ENCODE measurements at regions not wholly inside any gene's neighbourhood (a gene's known extent, or its start where the extent isn't known, plus 50 kb on each side); places are given as distances from the start of the nearest gene placed in this dataset.
A peak's percentile ranks its signal among the peaks of the same experiment; 100 is the strongest.

- DNase-seq (ENCODE audit: low read depth) = no peak
Observed at GRCh38 chr6:44679438-44680201, 292.1 kb downstream of the CDC5L start.

DNA sequence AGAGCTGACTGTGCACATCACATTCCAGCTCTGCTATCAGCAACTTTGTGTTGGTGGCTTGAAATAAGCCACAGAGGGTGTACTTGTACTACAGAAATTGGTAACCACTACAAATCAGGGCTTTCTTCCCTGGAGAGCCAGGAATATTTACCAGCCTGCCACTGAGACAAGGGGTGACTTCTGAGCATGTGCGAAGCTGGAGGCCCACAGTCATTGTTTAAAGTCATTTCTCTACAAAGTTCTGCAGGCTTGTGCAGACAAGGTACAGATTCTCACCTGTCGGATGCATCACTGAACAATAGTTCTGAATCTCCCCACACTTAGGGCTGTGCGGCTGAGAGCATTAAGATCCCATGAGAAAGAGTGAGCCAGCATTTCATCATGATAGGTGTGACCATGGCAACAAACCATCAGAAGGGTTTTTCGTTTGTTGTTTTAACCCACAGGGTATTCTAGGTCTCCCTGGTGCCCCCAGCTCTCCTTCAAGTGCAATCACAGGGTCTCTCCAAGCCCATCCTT lies 292.8 kb downstream of the CDC5L start:
- DNase-seq (ENCODE audit: low read depth) = no peak

- DNase-seq (ENCODE audit: low read depth) = no peak
Observed at GRCh38 chr6:44681761-44682160, 294.3 kb downstream of the CDC5L start.

- DNase-seq (ENCODE audit: low read depth) = no peak
Observed at GRCh38 chr6:44682280-44682679, 294.8 kb downstream of the CDC5L start.

GRCh38 chr6:44682987-44683779 lies 295.7 kb downstream of the CDC5L start:
- DNase-seq (ENCODE audit: low read depth) = no peak

- no peak for DNase-seq (ENCODE audit: low read depth)
Observed at GRCh38 chr6:44685213-44685612, 297.7 kb downstream of the CDC5L start.

GRCh38 chr6:44696099-44696498 lies 308.6 kb downstream of the CDC5L start:
- DNase-seq (ENCODE audit: low read depth) = peak; percentile 74

DNA sequence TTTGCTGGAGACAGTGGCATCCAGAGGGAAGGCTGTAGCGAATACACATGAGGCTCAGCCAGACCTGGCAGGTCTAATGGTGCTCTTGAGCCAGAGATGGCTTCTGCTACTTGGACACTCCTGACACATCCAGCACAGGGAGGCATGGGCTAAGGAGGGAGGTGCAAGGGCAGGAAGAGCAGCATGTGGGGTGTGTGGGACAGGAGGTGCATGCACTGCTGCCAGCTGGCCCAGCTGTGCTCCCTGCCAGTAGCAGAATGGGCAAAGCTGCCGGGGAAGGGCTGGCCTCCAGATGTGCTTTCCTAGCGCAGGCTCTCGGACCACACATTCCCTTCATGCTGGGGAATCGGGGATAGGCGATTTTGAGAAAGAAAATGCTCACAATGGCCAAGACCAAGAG lies 309.2 kb downstream of the CDC5L start:
- DNase-seq (ENCODE audit: low read depth) = no peak

- DNase-seq (ENCODE audit: low read depth) = no peak
Observed at GRCh38 chr6:44697327-44697726, 309.8 kb downstream of the CDC5L start.

DNA sequence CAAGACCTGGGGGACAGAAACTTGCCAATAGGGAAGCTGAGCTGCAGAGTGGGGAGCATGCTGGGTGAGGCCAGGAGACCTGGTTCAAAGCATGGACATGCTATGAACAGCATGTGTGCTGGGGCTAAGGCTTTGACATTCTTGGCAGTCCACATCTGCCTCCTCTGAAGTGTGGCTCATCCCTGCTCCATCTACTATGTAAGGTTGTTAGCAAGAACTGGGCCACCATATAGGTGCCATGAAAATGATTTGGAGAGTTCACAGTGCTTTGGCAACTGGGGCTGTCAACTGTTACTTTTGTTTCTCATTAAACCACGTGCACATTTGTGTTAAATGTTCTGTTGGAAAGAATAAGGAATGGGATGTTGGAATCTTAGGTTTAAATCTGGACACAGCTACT lies 311.1 kb downstream of the CDC5L start:
- no peak for DNase-seq (ENCODE audit: low read depth)

DNA sequence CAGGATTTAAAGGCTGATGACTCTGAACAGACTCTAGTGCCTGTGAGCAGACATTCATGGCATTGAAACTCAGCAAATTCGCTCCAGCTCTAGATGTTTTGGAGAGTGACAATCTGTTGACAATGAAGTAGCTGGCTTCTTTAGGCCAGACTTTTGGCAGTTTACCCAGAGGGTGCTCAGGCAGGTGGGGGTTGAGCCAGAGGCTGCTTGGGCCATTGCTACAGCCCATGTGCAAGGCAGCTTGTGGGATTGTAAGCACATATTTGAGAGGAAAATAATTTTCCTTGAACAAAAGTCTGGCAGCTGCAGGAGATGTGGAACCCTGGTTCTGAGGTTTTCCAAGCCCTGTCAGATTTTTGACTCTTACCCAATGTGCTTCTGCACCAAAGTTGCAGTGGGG lies 311.6 kb downstream of the CDC5L start:
- no peak for DNase-seq (ENCODE audit: low read depth)

DNA sequence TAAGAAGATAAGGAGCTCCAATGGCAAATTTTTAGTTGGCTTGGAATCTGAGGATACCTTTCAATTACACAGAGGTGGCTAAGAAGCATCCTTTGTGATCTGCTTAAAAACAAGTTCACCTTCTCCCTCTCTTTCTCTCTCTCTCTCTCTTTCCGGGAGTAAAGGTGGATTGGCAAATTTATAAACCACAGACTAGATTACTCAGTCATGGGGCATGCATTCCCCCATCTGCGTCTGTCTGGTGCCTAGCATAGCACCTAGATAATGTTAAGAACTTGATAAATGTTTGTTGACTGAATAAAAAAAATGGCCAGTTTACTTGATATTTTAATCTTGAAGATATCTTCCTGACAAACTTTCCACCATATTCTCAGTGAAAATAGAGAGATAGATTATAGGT lies 312.3 kb downstream of the CDC5L start:
- no peak for DNase-seq (ENCODE audit: low read depth)

GRCh38 chr6:44700422-44700821 lies 312.9 kb downstream of the CDC5L start:
- no peak for DNase-seq (ENCODE audit: low read depth)

DNA sequence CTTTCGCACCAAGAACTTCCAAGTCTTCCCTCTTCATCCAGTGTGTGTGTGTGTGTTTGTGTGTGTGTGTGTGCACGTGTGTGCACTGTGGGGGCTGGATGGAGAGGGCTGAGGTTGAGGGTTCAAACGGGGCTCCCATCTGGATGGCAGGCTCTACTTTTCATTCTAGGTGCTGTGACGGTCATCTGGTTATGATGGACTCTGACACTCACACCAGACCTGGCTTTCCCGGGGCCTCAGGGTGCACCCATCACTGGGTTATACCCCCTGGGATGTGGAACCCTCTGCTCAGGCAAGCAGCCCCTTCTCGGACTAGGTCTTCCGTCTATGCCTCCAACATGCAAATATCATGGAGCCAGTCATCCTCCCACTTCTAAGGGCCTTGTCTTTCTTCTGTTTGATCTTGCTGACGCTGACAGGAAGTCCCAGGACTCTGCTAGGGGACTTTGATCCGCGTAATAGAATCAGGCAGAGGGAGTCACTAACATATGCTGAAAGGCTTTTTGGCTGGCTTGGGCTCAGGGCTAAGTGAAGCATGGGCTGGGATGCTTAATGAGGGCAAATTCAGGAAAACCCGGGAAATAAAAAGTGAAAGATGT lies 313.6 kb downstream of the CDC5L start:
- no peak for DNase-seq (ENCODE audit: low read depth)

GRCh38 chr6:44701637-44702101 lies 314.2 kb downstream of the CDC5L start:
- DNase-seq (ENCODE audit: low read depth) = peak; percentile 18

DNA sequence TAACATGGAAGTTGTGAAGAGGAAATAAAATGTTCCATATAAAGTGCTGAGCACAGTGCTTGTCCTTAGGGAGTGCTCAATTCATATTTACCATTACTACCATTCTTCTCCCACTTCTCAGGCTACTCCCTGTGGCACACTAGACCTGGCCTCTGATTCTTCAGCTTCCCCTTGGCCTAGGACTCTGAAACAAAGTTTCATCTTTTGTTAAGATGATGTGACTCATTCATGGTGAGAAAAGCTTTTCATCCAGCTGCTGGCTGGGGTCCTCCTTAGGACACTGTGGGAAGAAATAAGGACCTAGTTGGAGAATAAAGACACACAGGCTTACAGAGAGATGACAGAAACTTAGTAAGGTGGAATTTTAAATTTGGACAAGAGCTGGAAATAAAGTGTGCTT lies 314.8 kb downstream of the CDC5L start:
- DNase-seq (ENCODE audit: low read depth) = peak; percentile 16

GRCh38 chr6:44704240-44705150 lies 317.0 kb downstream of the CDC5L start:
- no peak for DNase-seq (ENCODE audit: low read depth)

DNA sequence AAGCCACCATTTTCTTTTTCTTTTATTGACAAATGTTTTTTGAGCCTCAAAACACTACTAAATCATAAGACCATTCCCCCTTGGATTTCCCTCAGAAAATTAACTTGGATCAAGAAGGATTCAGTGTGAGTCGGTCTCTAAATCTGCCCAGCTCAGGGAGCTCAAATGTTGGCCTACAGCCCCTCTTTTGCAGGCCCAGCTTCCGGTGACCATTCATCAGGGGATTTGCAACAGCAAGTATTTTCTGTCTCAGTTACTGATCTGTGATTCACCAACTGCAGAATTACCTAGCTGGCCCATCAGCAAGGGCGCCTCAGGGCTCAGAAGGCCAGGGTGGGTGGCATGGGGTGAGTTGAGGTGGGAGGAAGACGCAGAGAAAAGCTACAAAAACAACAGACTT lies 318.1 kb downstream of the CDC5L start:
- DNase-seq (ENCODE audit: low read depth) = no peak

GRCh38 chr6:44706011-44706410 lies 318.5 kb downstream of the CDC5L start:
- no peak for DNase-seq (ENCODE audit: low read depth)

GRCh38 chr6:44708208-44708607 lies 320.7 kb downstream of the CDC5L start:
- DNase-seq (ENCODE audit: low read depth) = no peak

GRCh38 chr6:44712353-44713111 lies 325.0 kb downstream of the CDC5L start:
- DNase-seq (ENCODE audit: low read depth) = no peak
